MV-4-11 (cell line): ENCODE measurements at regions not wholly inside any gene's neighbourhood (a gene's known extent, or its start where the extent isn't known, plus 50 kb on each side); places are given as distances from the start of the nearest gene placed in this dataset.

Experiments used
- DNase-seq: peaks from one replicate; lab custom pipeline; 2025; lab: John Stamatoyannopoulos, UW

- DNase-seq, result no peak
These were observed 299.1 kb upstream of the SPRED2 start for GRCh38 chr2:65731476-65731875.

- DNase-seq, result no peak
These were observed 297.8 kb upstream of the SPRED2 start for GRCh38 chr2:65730186-65730585.

GRCh38 chr2:65729246-65729645 is 296.8 kb upstream of the SPRED2 start:
- DNase-seq, result no peak

- no peak for DNase-seq
These were observed 296.2 kb upstream of the SPRED2 start for GRCh38 chr2:65728477-65729180.

GRCh38 chr2:65727816-65728215 is 295.4 kb upstream of the SPRED2 start:
- DNase-seq, result peak; percentile 30

GRCh38 chr2:65727381-65727780 is 295.0 kb upstream of the SPRED2 start:
- DNase-seq, result peak; percentile 44

GRCh38 chr2:65724752-65725151 is 292.4 kb upstream of the SPRED2 start:
- DNase-seq, result no peak

- peak; percentile 64 for DNase-seq
These were observed 291.9 kb upstream of the SPRED2 start for GRCh38 chr2:65724336-65724735.

GRCh38 chr2:65722028-65722778 is 289.8 kb upstream of the SPRED2 start:
- DNase-seq, result no peak

- no peak for DNase-seq
These were observed 284.3 kb upstream of the SPRED2 start for GRCh38 chr2:65716698-65717097.

GRCh38 chr2:65715323-65715722 is 282.9 kb upstream of the SPRED2 start:
- no peak for DNase-seq

GRCh38 chr2:65714866-65715265 is 282.5 kb upstream of the SPRED2 start:
- no peak for DNase-seq

- DNase-seq, result no peak
These were observed 279.5 kb upstream of the SPRED2 start for GRCh38 chr2:65711863-65712262.

GRCh38 chr2:65710779-65711295 is 278.4 kb upstream of the SPRED2 start:
- DNase-seq, result no peak

GRCh38 chr2:65710356-65710755 is 278.0 kb upstream of the SPRED2 start:
- DNase-seq, result no peak

GRCh38 chr2:65708086-65708485 is 275.7 kb upstream of the SPRED2 start:
- DNase-seq, result no peak

GRCh38 chr2:65706411-65706810 is 274.0 kb upstream of the SPRED2 start:
- DNase-seq, result no peak

- no peak for DNase-seq
These were observed 268.8 kb upstream of the SPRED2 start for GRCh38 chr2:65701191-65701590.

GRCh38 chr2:65700720-65701119 is 268.3 kb upstream of the SPRED2 start:
- no peak for DNase-seq

GRCh38 chr2:65700004-65700651 is 267.7 kb upstream of the SPRED2 start:
- no peak for DNase-seq

GRCh38 chr2:65691816-65692215 is 259.4 kb upstream of the SPRED2 start:
- no peak for DNase-seq

- DNase-seq, result no peak
These were observed 255.9 kb upstream of the SPRED2 start for GRCh38 chr2:65688141-65688886.
